Activated naive CD4-positive, alpha-beta T cell treated with Interleukin-2 at 50 U/mL for 16 hours (primary cell): ENCODE measurements at regions not wholly inside any gene's neighbourhood (a gene's known extent, or its start where the extent isn't known, plus 50 kb on each side); places are given as distances from the start of the nearest gene placed in this dataset.

ENCODE experiments used
- DNase-seq: peaks from one replicate; pipeline ENCODE4 v3.0.0-alpha.2; 2020

GRCh38 chr6:40936818-40937251 is 102.2 kb downstream of the UNC5CL start:
- DNase-seq: no peak

- DNase-seq: no peak
Observed at GRCh38 chr6:40933864-40934263, 105.2 kb downstream of the UNC5CL start.

- DNase-seq: no peak
Observed at GRCh38 chr6:40932953-40933352, 106.1 kb downstream of the UNC5CL start.

- DNase-seq: no peak
Observed at GRCh38 chr6:40932366-40932765, 106.7 kb downstream of the UNC5CL start.

GRCh38 chr6:40931931-40932330 is 107.1 kb downstream of the UNC5CL start:
- no peak for DNase-seq

- no peak for DNase-seq
Observed at GRCh38 chr6:40930555-40930954, 108.5 kb downstream of the UNC5CL start.

GRCh38 chr6:40930045-40930444 is 109.0 kb downstream of the UNC5CL start:
- no peak for DNase-seq

GRCh38 chr6:40929176-40929575 is 109.8 kb downstream of the UNC5CL start:
- DNase-seq: no peak

GRCh38 chr6:40928763-40929162 is 110.3 kb downstream of the UNC5CL start:
- DNase-seq: no peak

- DNase-seq: no peak
Observed at GRCh38 chr6:40928307-40928706, 110.7 kb downstream of the UNC5CL start.

- DNase-seq: no peak
Observed at GRCh38 chr6:40925341-40925740, 113.7 kb downstream of the UNC5CL start.

GRCh38 chr6:40924839-40925238 is 114.2 kb downstream of the UNC5CL start:
- DNase-seq: no peak

GRCh38 chr6:40923880-40924279 is 115.1 kb downstream of the UNC5CL start:
- no peak for DNase-seq

GRCh38 chr6:40923326-40923725 is 115.7 kb downstream of the UNC5CL start:
- DNase-seq: no peak

GRCh38 chr6:40922281-40922680 is 116.7 kb downstream of the UNC5CL start:
- no peak for DNase-seq

GRCh38 chr6:40918040-40918651 is 120.9 kb downstream of the UNC5CL start:
- DNase-seq: no peak

- no peak for DNase-seq
Observed at GRCh38 chr6:40917603-40918002, 121.4 kb downstream of the UNC5CL start.

- DNase-seq: no peak
Observed at GRCh38 chr6:40916845-40917244, 122.2 kb downstream of the UNC5CL start.

- no peak for DNase-seq
Observed at GRCh38 chr6:40915165-40915564, 123.9 kb downstream of the UNC5CL start.

GRCh38 chr6:40914005-40914404 is 125.0 kb downstream of the UNC5CL start:
- DNase-seq: no peak

- DNase-seq: no peak
Observed at GRCh38 chr6:40912158-40912946, 126.7 kb downstream of the UNC5CL start.

GRCh38 chr6:40910260-40910893 is 128.6 kb downstream of the UNC5CL start:
- DNase-seq: no peak

- no peak for DNase-seq
Observed at GRCh38 chr6:40909811-40910210, 129.2 kb downstream of the UNC5CL start.

GRCh38 chr6:40907198-40907701 is 131.8 kb downstream of the UNC5CL start:
- no peak for DNase-seq
